ENCODE measurements at regions not wholly inside any gene's neighbourhood (a gene's known extent, or its start where the extent isn't known, plus 50 kb on each side); places are given as distances from the start of the nearest gene placed in this dataset.

DNA sequence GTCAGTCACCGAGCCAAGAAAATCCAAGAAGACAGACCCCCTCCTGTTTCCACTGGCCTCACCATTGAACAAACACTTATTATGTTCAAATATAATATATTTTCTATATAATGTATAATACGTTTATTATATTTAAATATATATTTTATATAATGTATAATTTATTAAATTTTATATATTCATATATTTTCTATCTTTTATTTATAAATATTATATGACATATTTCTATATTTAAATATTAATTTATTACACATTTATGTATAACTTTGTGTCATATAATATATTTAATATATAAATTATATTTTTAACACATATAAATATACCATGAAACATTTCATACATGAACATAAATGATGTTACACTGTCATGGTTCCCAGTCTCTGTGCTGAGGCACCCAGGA lies 60.9 kb upstream of the RMDN2 start:
- Histone ChIP-seq H3K36me3 (no peaks in the 10 kb centered on the region), H3K27me3 (no peaks in the 10 kb centered on the region), H3K27ac (no peak overlapping the region), H3K4me3 (no peak overlapping the region), H3K9me3 (no peaks in the 10 kb centered on the region), H3K4me1 (peaks cover 17% of the 10 kb centered on the region)
- TF ChIP-seq POLR2AphosphoS5 (IDR thresholded peaks at IDR 0.05; ENCODE audit: insufficient read depth in 1 of 2, low read depth in 1 of 2) (no peak), POLR2A (IDR thresholded peaks at IDR 0.05) (no peak)
- TF ChIP-seq, protein P1, sequence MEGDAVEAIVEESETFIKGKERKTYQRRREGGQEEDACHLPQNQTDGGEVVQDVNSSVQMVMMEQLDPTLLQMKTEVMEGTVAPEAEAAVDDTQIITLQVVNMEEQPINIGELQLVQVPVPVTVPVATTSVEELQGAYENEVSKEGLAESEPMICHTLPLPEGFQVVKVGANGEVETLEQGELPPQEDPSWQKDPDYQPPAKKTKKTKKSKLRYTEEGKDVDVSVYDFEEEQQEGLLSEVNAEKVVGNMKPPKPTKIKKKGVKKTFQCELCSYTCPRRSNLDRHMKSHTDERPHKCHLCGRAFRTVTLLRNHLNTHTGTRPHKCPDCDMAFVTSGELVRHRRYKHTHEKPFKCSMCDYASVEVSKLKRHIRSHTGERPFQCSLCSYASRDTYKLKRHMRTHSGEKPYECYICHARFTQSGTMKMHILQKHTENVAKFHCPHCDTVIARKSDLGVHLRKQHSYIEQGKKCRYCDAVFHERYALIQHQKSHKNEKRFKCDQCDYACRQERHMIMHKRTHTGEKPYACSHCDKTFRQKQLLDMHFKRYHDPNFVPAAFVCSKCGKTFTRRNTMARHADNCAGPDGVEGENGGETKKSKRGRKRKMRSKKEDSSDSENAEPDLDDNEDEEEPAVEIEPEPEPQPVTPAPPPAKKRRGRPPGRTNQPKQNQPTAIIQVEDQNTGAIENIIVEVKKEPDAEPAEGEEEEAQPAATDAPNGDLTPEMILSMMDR (IDR thresholded peaks at IDR 0.05), result no peak
- intact Hi-C loops (cut with DNase I), result no loop called here
- no peak for DNase-seq (ENCODE audit: extremely low spot score in 2 of 2)

DNA sequence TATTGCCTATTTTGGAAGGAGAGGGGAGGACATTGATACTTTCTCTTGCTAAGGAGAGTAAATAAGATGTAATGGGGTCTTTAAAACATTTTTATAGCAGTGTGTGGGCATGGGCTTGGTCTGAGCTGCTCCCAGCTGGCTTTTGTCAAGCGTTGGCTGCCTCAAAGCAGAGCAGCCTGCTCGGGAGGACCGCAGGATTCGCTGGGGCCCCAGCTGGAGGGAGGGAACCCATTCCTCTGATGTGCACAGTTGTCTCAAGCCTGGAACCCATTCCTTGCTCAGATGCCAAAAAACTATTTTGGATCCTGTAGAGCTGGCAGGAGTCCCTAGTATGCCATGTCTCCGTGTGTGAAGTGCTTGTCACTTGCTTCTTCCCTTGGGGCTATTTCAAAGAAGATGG lies 59.4 kb upstream of the RMDN2 start:
- H3K36me3 ChIP-seq, result no peaks in the 10 kb centered on the region
- intact Hi-C loops (cut with DNase I), result no loop called here
- peak in 1 of 2 donors; percentile 52 for DNase-seq (ENCODE audit: extremely low spot score in 2 of 2)
- no peak overlapping the region for H3K4me3 ChIP-seq
- no peaks in the 10 kb centered on the region for H3K27me3 ChIP-seq
- TF ChIP-seq, protein P1 (IDR thresholded peaks at IDR 0.05), result no peak
- peak in 1 of 2 donors; percentile 45 for TF ChIP-seq POLR2AphosphoS5 (IDR thresholded peaks at IDR 0.05; ENCODE audit: insufficient read depth in 1 of 2, low read depth in 1 of 2)
- TF ChIP-seq POLR2A (IDR thresholded peaks at IDR 0.05), result no peak
- no peaks in the 10 kb centered on the region for H3K9me3 ChIP-seq
- H3K4me1 ChIP-seq, result peaks cover 25% of the 10 kb centered on the region
- no peak overlapping the region for H3K27ac ChIP-seq

- H3K27ac ChIP-seq, result no peak overlapping the region
- H3K4me1 ChIP-seq, result peaks cover 30% of the 10 kb centered on the region
- TF ChIP-seq, protein P1 (IDR thresholded peaks at IDR 0.05), result no peak
- no peak for TF ChIP-seq POLR2A (IDR thresholded peaks at IDR 0.05)
- TF ChIP-seq POLR2AphosphoS5 (IDR thresholded peaks at IDR 0.05; ENCODE audit: insufficient read depth in 1 of 2, low read depth in 1 of 2), result no peak
- DNase-seq (ENCODE audit: extremely low spot score in 2 of 2), result no peak
- H3K27me3 ChIP-seq, result no peaks in the 10 kb centered on the region
- H3K9me3 ChIP-seq, result no peaks in the 10 kb centered on the region
- intact Hi-C loops (cut with DNase I), result no loop called here
- H3K36me3 ChIP-seq, result no peaks in the 10 kb centered on the region
- no peak overlapping the region for H3K4me3 ChIP-seq
Measured at GRCh38 chr2:37866171-37866934, 58.7 kb upstream of the RMDN2 start.

GRCh38 chr2:37867166-37867565 lies 57.9 kb upstream of the RMDN2 start:
- Histone ChIP-seq H3K4me3 (no peak overlapping the region), H3K27ac (no peak overlapping the region), H3K4me1 (peaks cover 38% of the 10 kb centered on the region), H3K27me3 (no peaks in the 10 kb centered on the region), H3K36me3 (no peaks in the 10 kb centered on the region), H3K9me3 (no peaks in the 10 kb centered on the region)
- DNase-seq (ENCODE audit: extremely low spot score in 2 of 2), result no peak
- no peak for TF ChIP-seq POLR2AphosphoS5 (IDR thresholded peaks at IDR 0.05; ENCODE audit: insufficient read depth in 1 of 2, low read depth in 1 of 2)
- TF ChIP-seq, protein P1 (IDR thresholded peaks at IDR 0.05), result no peak
- intact Hi-C loops (cut with DNase I), result no loop called here

DNA sequence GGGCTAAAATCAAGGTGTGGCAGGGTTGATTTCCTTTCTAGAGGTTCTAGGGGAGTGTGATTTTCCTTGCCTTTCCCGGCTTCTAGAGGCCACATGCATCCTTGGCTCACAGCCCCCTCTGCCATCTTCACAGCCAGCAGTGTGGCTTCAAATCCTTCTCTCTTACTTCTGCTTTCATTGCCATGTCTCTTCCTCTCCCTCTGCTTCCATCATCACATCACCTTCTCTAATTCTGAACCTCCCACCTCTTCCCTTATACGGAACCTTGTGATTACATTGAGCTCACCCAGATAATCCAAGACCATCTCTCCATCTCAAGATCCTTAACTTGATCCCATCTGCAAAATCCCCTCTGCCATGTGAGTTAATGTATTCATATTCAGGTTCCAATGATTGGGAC lies 56.2 kb upstream of the RMDN2 start:
- no peaks in the 10 kb centered on the region for H3K27me3 ChIP-seq
- H3K27ac ChIP-seq, result no peak overlapping the region
- H3K4me1 ChIP-seq, result peaks cover 40% of the 10 kb centered on the region
- DNase-seq (ENCODE audit: extremely low spot score in 2 of 2), result no peak
- TF ChIP-seq POLR2A (IDR thresholded peaks at IDR 0.05) (no peak), POLR2AphosphoS5 (IDR thresholded peaks at IDR 0.05; ENCODE audit: insufficient read depth in 1 of 2, low read depth in 1 of 2) (no peak)
- TF ChIP-seq, protein P1 (IDR thresholded peaks at IDR 0.05), result no peak
- no peaks in the 10 kb centered on the region for H3K36me3 ChIP-seq
- intact Hi-C loops (cut with DNase I), result no loop called here
- H3K9me3 ChIP-seq, result no peaks in the 10 kb centered on the region
- H3K4me3 ChIP-seq, result no peak overlapping the region

Data from vagina (tissue), 2 donors.